Retinal pigment epithelial cell (primary cell): ENCODE measurements at regions not wholly inside any gene's neighbourhood (a gene's known extent, or its start where the extent isn't known, plus 50 kb on each side); places are given as distances from the start of the nearest gene placed in this dataset.
"Not testable (repeated sequence)": the region's sequence is repeated elsewhere in the genome, so short reads cannot be mapped to it uniquely, and the experiment has no call there.

ENCODE experiments used
- DNase-seq: peaks from one replicate; pipeline ENCODE4 v3.0.0-alpha.2; 2010; ENCODE audit warnings: low read depth
- H3K4me3 ChIP-seq: 2 replicates; pipeline ENCODE4 v1.5.1; 2011; ENCODE audit warnings: mild to moderate bottlenecking, low read length, control low read depth, moderate library complexity
- CTCF ChIP-seq: conservative IDR thresholded peaks from 2 replicates; pipeline ENCODE4 v1.5.1; 2011; ENCODE audit warnings: low read depth, low read length, control low read depth, inconsistent platforms

- not testable (repeated sequence) for H3K4me3 ChIP-seq, DNase-seq
Measured at GRCh38 chr3:197459571-197459970, 96.2 kb downstream of the BDH1 start.

- DNase-seq: no peak
- TF ChIP-seq CTCF: no peak
- no peak overlapping the region for H3K4me3 ChIP-seq
Measured at GRCh38 chr3:197458906-197459470, 96.8 kb downstream of the BDH1 start.

- no peak for DNase-seq
- TF ChIP-seq CTCF: peak; percentile 49
- H3K4me3 ChIP-seq: no peak overlapping the region
Measured at GRCh38 chr3:197458179-197458707, 97.5 kb downstream of the BDH1 start.

GRCh38 chr3:197456261-197457091, 99.3 kb downstream of the BDH1 start:
- H3K4me3 ChIP-seq: peak overlapping the region; percentile 34
- no peak for TF ChIP-seq CTCF

GRCh38 chr3:197454841-197455240, 100.9 kb downstream of the BDH1 start:
- not testable (repeated sequence) for DNase-seq, H3K4me3 ChIP-seq

More at GRCh38 chr3:197456261-197457091, 99.3 kb downstream of the BDH1 start:
- DNase-seq: peak; percentile 81

GRCh38 chr3:197454014-197454413, 101.8 kb downstream of the BDH1 start:
- no peak overlapping the region for H3K4me3 ChIP-seq
- peak; percentile 39 for TF ChIP-seq CTCF
- DNase-seq: no peak

GRCh38 chr3:197450810-197451209, 105.0 kb downstream of the BDH1 start:
- no peak overlapping the region for H3K4me3 ChIP-seq
- DNase-seq: no peak
- no peak for TF ChIP-seq CTCF

GRCh38 chr3:197450308-197450707, 105.5 kb downstream of the BDH1 start:
- no peak overlapping the region for H3K4me3 ChIP-seq
- no peak for TF ChIP-seq CTCF
- no peak for DNase-seq

- not testable (repeated sequence) for DNase-seq, H3K4me3 ChIP-seq
Measured at GRCh38 chr3:197449181-197449580, 106.6 kb downstream of the BDH1 start.

- DNase-seq, H3K4me3 ChIP-seq: not testable (repeated sequence)
Measured at GRCh38 chr3:197447781-197448180, 108.0 kb downstream of the BDH1 start.
